OCI-LY3 (cell line): ENCODE measurements at regions not wholly inside any gene's neighbourhood (a gene's known extent, or its start where the extent isn't known, plus 50 kb on each side); places are given as distances from the start of the nearest gene placed in this dataset.

ENCODE experiments used
- EZH2phosphoT487 ChIP-seq: fragments of 200-600 bp; shearing (Covaris generic); IDR thresholded peaks from 2 replicates; pipeline ENCODE4 v1.6.1; 2018; ENCODE audit warnings: antibody characterized with exemption, mixed run types, low read depth
- TF ChIP-seq, protein P1 (sequence below): fragments of 200-600, 300-600 bp; sonication (generic); IDR thresholded peaks from 2 replicates; pipeline ENCODE4 v1.5.1; 2014; ENCODE audit warnings: antibody characterized with exemption, low read length, low read depth

DNA sequence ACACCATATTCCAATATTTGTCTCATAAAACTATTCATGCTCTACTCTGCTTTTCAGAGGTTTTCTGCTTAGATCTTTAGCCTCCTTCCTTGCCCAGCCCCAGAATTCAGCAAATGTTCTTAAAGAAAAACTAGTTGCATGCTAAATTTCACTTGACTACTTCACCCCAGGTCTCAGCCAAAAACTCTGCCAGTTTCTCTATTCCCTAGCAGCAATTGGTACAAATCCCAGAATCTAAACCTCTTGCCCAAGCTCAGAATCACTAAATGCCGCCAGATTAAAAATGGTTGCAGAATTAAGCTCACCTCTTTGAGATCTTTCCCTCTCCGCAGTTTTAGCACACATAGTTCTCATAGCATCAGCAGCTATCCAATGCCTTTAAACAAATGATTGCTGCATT lies 331.2 kb upstream of the SMARCA2 start:
- TF ChIP-seq, protein P1, sequence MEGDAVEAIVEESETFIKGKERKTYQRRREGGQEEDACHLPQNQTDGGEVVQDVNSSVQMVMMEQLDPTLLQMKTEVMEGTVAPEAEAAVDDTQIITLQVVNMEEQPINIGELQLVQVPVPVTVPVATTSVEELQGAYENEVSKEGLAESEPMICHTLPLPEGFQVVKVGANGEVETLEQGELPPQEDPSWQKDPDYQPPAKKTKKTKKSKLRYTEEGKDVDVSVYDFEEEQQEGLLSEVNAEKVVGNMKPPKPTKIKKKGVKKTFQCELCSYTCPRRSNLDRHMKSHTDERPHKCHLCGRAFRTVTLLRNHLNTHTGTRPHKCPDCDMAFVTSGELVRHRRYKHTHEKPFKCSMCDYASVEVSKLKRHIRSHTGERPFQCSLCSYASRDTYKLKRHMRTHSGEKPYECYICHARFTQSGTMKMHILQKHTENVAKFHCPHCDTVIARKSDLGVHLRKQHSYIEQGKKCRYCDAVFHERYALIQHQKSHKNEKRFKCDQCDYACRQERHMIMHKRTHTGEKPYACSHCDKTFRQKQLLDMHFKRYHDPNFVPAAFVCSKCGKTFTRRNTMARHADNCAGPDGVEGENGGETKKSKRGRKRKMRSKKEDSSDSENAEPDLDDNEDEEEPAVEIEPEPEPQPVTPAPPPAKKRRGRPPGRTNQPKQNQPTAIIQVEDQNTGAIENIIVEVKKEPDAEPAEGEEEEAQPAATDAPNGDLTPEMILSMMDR = no peak
- TF ChIP-seq EZH2phosphoT487 = no peak
